ENCODE measurements at regions not wholly inside any gene's neighbourhood (a gene's known extent, or its start where the extent isn't known, plus 50 kb on each side); places are given as distances from the start of the nearest gene placed in this dataset.

DNA sequence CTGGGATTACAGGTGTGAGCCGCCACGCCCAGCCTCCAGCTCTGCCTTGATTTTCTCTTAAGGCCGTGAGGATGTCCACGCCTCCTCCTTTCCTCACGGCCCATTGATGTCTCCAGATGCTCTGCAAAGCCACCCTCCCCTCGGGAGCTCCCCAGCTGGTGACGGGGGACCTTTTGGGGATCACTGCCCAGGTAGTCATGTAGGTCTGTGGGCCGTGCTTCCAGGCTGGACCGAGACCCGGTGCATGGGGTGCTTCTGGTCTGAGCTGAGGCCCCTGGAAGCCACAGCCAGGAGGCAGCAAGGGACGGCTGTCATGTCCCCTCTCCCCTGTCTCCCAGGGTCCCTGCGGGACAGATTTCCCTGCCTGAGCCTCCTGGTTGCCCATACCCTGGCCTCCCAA, 277.8 kb downstream of the SEC14L1 start:
- TF ChIP-seq, protein P1, sequence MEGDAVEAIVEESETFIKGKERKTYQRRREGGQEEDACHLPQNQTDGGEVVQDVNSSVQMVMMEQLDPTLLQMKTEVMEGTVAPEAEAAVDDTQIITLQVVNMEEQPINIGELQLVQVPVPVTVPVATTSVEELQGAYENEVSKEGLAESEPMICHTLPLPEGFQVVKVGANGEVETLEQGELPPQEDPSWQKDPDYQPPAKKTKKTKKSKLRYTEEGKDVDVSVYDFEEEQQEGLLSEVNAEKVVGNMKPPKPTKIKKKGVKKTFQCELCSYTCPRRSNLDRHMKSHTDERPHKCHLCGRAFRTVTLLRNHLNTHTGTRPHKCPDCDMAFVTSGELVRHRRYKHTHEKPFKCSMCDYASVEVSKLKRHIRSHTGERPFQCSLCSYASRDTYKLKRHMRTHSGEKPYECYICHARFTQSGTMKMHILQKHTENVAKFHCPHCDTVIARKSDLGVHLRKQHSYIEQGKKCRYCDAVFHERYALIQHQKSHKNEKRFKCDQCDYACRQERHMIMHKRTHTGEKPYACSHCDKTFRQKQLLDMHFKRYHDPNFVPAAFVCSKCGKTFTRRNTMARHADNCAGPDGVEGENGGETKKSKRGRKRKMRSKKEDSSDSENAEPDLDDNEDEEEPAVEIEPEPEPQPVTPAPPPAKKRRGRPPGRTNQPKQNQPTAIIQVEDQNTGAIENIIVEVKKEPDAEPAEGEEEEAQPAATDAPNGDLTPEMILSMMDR (IDR thresholded peaks at IDR 0.05), result no peak
- TF ChIP-seq POLR2A (IDR thresholded peaks at IDR 0.05), result no peak
- TF ChIP-seq EP300 (IDR thresholded peaks at IDR 0.05; ENCODE audit: low read depth), result no peak
- no peak for TF ChIP-seq POLR2AphosphoS5 (IDR thresholded peaks at IDR 0.05)

Measured in transverse colon (tissue), 4 donors.